Omental fat pad (tissue), 3 donors: ENCODE measurements at regions not wholly inside any gene's neighbourhood (a gene's known extent, or its start where the extent isn't known, plus 50 kb on each side); places are given as distances from the start of the nearest gene placed in this dataset.
"Not testable (repeated sequence)": the region's sequence is repeated elsewhere in the genome, so short reads cannot be mapped to it uniquely, and the experiment has no call there.

Source experiments
- ATAC-seq: fragments of 150-250 bp; one replicate; pipeline ENCODE4 v1.9.1; 2016; ENCODE audit warnings: mild to moderate bottlenecking, moderate library complexity; ENCODE audit not compliant: low FRiP score
- DNase-seq: peaks from one replicate; pipeline ENCODE4 v3.0.0-alpha.2; 2019; ENCODE audit warnings: low spot score
- CTCF ChIP-seq, 3 donors: fragments of 450-650 bp; IDR thresholded peaks; one replicate each; pipeline ENCODE4 v1.5.1; 2016 to 2017; ENCODE audit warnings: antibody characterized with exemption in 3 of 3, mild to moderate bottlenecking in 3 of 3, moderate library complexity in 2 of 3

- no peak for ATAC-seq
- TF ChIP-seq CTCF (IDR thresholded peaks at IDR 0.05) = no peak
Observed at GRCh38 chr4:64121803-64122202, 287.4 kb downstream of the TECRL start.

GRCh38 chr4:64105903-64106302 lies 303.3 kb downstream of the TECRL start:
- TF ChIP-seq CTCF (IDR thresholded peaks at IDR 0.05) = no peak
- ATAC-seq (no peak), DNase-seq (no peak)

More at GRCh38 chr4:64121803-64122202, 287.4 kb downstream of the TECRL start:
- DNase-seq = no peak

GRCh38 chr4:64095398-64095797 lies 313.9 kb downstream of the TECRL start:
- no peak for DNase-seq
- ATAC-seq = no peak
- no peak for TF ChIP-seq CTCF (IDR thresholded peaks at IDR 0.05)

- TF ChIP-seq CTCF (IDR thresholded peaks at IDR 0.05) = no peak
- no peak for ATAC-seq
- no peak for DNase-seq
Observed at GRCh38 chr4:64079316-64079715, 329.9 kb downstream of the TECRL start.

GRCh38 chr4:64068096-64068495 lies 341.2 kb downstream of the TECRL start:
- no peak for ATAC-seq
- no peak for DNase-seq
- TF ChIP-seq CTCF (IDR thresholded peaks at IDR 0.05) = no peak

GRCh38 chr4:64062991-64063390 lies 346.3 kb downstream of the TECRL start:
- no peak for ATAC-seq
- DNase-seq = no peak
- no peak for TF ChIP-seq CTCF (IDR thresholded peaks at IDR 0.05)

- not testable (repeated sequence) for DNase-seq, ATAC-seq
Observed at GRCh38 chr4:64037033-64037432, 372.2 kb downstream of the TECRL start.

- ATAC-seq = no peak
- TF ChIP-seq CTCF (IDR thresholded peaks at IDR 0.05) = no peak
- no peak for DNase-seq
Observed at GRCh38 chr4:64022560-64022959, 386.7 kb downstream of the TECRL start.
